ENCODE measurements at regions not wholly inside any gene's neighbourhood (a gene's known extent, or its start where the extent isn't known, plus 50 kb on each side); places are given as distances from the start of the nearest gene placed in this dataset.
"Not testable (repeated sequence)": the region's sequence is repeated elsewhere in the genome, so short reads cannot be mapped to it uniquely, and the experiment has no call there.

DNA sequence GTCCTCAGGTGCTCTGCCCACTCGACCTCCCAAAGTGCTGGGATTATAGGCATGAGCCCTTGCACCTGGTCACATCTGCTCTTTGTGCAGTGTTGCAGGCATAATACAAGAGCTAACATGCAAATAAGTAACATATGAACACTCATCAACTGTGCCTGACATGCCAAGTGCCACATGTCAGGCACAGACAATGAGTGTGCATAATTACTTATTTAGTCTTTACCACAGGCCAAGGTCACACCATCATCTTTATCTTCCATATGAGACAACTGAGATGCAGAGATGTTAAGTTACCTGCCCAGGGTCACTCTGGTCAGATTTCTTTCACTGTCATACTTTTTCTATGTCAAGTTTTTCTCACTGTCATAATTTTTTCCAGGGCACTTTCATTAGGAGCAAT lies 126.1 kb downstream of the PPIAL4G start:
- no peak for DNase-seq (ENCODE audit: low read depth in 2 of 2)

DNA sequence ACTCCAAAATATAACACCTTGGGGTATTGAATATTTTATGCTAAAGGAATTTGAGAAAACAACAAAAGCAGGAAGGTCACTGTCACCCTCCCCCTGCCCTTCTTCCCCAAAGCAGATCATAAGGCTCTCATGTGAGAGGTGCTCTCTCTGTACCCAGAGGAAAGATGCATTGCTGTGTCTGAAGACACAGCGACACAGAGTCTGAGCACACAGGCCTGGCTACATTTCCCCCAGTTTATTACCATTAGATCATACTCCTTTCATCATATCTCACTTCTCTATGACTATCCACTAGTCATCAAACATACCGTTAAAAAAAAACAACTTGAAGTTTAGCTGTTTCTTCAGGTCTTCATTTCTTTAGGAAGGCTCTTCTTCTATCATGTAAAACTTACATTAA lies 127.1 kb downstream of the PPIAL4G start:
- DNase-seq (ENCODE audit: low read depth in 2 of 2): no peak

GRCh38 chr1:148354913-148355308 lies 128.2 kb downstream of the PPIAL4G start:
- no peak for DNase-seq (ENCODE audit: low read depth in 2 of 2)

DNA sequence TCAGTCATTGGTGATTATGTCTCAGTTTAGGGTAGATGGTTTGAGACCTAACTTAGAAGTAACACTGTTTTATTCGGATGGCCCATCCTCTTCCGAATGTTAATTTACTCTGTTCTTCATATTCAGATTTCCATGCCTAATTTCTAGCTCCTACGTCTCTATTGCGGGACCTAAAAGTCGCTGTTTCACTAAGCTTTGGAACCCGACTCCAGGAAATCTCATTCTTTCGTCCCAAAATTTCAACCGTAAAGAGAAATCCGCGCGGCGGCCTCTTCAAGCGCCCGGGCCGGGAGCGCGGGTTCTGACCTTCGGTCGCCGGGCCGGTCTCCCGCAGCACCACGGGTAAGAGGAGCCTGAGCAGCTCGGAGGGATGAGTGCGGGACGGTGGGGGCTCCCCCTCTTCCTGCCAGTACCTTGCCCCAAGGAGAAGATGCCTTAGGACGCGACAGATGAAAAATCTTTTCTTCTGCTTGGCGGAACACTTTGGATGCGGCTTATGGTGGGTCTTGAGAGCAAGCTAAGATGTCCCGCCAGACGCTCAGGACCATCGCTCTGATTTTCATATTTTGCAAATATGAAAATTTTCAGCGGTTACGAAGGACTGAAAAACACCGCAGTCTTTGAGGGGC lies 128.7 kb downstream of the PPIAL4G start:
- no peak for DNase-seq (ENCODE audit: low read depth in 2 of 2)

- DNase-seq (ENCODE audit: low read depth in 2 of 2): no peak
Measured at GRCh38 chr1:148353461-148354283, 129.4 kb downstream of the PPIAL4G start.

- DNase-seq (ENCODE audit: low read depth in 2 of 2): no peak
Measured at GRCh38 chr1:148352470-148353053, 130.5 kb downstream of the PPIAL4G start.

DNA sequence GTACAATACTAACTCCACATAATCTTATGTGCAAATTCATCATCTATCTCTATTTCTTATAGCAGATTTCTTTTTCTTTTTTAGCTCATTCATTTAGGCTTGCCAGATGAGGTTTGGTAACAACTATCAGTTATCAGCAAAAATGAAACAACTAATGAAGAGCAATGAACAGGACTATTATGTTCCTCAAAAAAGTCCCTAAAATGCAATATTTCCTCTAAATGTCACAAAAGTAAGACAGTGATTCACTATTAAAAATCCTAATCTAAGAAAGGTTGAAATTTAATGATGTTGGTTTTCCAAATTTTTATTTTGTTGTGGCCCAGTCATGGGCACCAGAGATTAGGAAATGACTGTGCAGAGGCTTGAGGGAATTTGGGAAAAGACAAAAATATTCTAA lies 135.3 kb downstream of the PPIAL4G start:
- DNase-seq (ENCODE audit: low read depth in 2 of 2): no peak

- DNase-seq (ENCODE audit: low read depth in 2 of 2): not testable (repeated sequence)
Measured at GRCh38 chr1:148345659-148346151, 137.4 kb downstream of the PPIAL4G start.

DNA sequence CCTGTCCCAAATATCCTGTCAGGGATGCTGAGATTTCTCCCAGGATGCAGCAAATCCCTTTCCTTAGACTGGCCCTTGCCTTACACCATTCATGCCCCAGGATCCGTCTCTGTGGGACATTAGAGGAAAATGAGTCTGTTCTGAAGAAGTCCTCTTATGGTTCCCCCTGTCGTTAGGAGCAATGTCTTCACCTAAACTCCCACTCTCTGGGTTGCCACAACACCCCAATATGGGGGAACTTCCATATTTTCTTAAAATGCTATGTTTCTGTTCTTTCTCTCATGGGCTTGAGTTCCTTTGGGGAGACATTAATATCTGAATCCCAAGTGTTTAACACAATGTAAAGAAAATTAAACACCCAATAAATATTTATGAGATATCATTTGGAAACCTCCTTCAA lies 138.5 kb downstream of the PPIAL4G start:
- not testable (repeated sequence) for DNase-seq (ENCODE audit: low read depth in 2 of 2)

GRCh38 chr1:148341729-148342128 lies 141.4 kb downstream of the PPIAL4G start:
- not testable (repeated sequence) for DNase-seq (ENCODE audit: low read depth in 2 of 2)

DNA sequence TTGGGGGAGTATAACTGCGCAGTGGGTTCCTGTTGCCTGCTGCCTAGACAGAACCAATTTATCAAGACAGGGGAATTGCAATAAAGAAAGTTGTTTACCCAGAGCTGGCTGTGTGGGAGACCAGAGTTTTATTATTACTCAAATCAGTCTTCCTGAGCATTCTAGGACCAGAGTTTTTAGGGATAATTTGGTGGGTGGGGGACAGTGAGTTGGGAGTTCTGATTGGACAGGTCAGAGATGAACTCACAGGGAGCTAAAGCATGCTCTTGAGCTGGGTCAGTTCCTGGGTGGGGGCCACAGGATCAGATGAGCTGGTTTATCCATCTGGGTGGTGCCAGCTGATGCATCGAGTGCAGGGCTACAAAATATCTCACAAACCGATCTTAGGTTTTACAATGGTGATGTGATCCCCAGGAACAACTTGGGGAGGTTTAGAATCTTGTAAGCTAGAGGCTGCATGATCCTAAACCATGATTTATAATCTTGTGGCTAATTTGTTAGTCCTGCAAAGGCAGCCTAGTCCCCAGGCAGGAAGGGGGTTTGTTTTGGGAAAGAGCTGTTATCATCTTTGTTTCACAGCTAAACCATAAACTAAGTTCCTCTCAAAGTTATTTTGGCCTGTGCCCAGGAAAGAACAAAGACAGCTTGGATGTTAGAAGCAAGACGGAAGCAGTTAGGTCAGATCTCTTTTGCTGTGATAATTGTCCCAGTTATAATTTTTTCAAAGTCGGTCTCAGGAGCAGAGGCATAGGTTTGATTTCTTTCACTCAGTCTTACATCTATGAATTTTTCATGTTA lies 146.8 kb downstream of the PPIAL4G start:
- not testable (repeated sequence) for DNase-seq (ENCODE audit: low read depth in 2 of 2)

- DNase-seq (ENCODE audit: low read depth in 2 of 2): peak; percentile 41 to 51
Measured at GRCh38 chr1:148334339-148335130, 148.6 kb downstream of the PPIAL4G start.

DNA sequence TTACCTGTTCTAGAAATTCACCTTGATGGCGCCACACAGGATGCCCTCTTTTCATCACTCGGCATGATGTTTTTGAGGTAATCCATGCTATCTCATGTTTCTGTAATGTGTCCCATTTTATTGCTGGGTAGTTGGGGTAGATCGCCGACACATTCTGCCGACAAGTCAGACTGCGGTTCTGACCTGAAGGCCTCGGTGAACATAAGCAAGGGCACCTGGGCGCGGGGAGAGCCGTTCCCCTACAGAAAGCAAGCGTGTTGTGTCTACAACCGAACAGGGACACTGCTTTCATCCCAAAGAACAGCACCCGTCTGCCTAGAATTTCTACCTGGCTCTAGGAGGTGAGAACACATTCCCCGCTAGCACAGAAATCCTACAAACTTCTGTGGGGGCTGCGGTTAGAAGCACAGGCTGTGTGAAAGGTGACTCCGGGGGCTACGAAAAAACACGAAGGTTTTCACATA lies 149.2 kb downstream of the PPIAL4G start:
- no peak for DNase-seq (ENCODE audit: low read depth in 2 of 2)

- no peak for DNase-seq (ENCODE audit: low read depth in 2 of 2)
Measured at GRCh38 chr1:148328884-148329283, 154.2 kb downstream of the PPIAL4G start.

DNA sequence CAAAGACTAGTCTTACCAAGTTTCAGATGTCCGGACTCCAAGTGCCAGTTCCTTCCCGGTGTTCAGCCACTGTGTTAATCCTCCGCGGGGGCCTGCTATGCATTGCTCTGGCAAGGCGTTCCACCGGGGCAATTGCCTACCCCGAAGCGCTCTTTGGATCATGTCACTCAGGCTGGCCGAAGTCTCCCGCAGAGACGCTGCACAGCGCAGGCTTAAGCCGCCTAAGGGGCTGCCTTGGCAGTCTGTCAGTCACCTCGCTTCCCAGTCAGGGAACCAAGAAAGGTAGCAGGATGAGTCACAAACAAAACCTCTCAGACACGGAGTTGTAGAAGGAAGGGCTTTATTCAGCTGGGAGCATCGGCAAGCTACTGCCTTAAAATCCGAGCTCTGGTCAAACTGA lies 158.1 kb downstream of the PPIAL4G start:
- DNase-seq (ENCODE audit: low read depth in 2 of 2): not testable (repeated sequence)

- not testable (repeated sequence) for DNase-seq (ENCODE audit: low read depth in 2 of 2)
Measured at GRCh38 chr1:148324465-148324864, 158.6 kb downstream of the PPIAL4G start.

DNA sequence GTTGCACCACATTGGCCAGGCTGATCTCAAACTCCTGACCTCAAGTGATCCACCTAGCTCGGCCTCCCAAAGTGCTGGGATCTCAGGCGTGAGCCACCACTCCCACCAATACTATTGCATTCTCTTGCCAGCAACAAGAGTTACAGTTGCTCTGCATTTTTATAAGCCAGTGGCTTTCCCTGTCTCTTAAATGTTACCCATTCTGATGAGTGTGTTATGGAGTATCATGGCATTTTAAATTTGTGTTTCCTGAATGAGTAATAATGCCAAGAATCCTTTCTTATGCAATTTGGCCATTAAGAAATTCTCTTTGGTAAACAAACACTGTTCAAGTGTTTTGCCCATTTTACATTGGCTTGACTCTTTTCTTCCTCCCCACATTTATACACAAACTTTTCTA lies 163.0 kb downstream of the PPIAL4G start:
- not testable (repeated sequence) for DNase-seq (ENCODE audit: low read depth in 2 of 2)

DNA sequence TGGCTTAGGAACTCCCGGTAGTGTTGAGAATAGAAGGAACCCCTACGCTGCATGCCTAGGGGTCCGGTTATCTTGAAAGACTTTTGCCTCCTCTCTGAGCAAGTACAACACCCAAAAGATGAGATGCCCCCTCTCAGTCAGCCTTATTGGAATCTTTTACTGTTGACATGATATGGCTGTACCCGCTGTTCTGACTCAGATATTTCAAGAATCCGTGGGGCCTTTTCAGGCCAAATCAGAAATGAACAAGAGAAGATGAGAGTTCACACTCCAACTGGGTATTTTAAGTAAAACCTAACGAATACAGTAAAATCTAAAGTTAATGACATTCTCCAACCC lies 164.2 kb downstream of the PPIAL4G start:
- no peak for DNase-seq (ENCODE audit: low read depth in 2 of 2)

GRCh38 chr1:148318123-148318903 lies 164.8 kb downstream of the PPIAL4G start:
- DNase-seq (ENCODE audit: low read depth in 2 of 2): peak; percentile 26 to 41

- no peak for DNase-seq (ENCODE audit: low read depth in 2 of 2)
Measured at GRCh38 chr1:148317288-148317985, 165.4 kb upstream of the NBPF11 start.
